Nephron (organoid): ENCODE measurements at regions not wholly inside any gene's neighbourhood (a gene's known extent, or its start where the extent isn't known, plus 50 kb on each side); places are given as distances from the start of the nearest gene placed in this dataset.
A peak's percentile ranks its signal among the peaks of the same experiment; 100 is the strongest.

Source experiments
- H3K27ac Mint-ChIP-seq, 3 experiments: 2 replicates each; pipeline ENCODE4 v1.8.0; 2020; ENCODE audit warnings: mixed read lengths in 3 of 3, mild to moderate bottlenecking in 2 of 3, moderate library complexity in 1 of 3
- H3K27me3 Mint-ChIP-seq: 2 replicates; pipeline ENCODE4 v1.8.0; 2021; ENCODE audit warnings: low read depth, mild to moderate bottlenecking, moderate library complexity, mixed read lengths
- H3K36me3 Mint-ChIP-seq: 2 replicates; pipeline ENCODE4 v1.8.0; 2020; ENCODE audit warnings: low read depth, mixed read lengths
- H3K4me1 Mint-ChIP-seq: 2 replicates; pipeline ENCODE4 v1.8.0; 2020; ENCODE audit warnings: mixed read lengths
- H3K4me3 Mint-ChIP-seq, 3 experiments: 2 replicates each; pipeline ENCODE4 v1.8.0; 2020; ENCODE audit warnings: mild to moderate bottlenecking in 3 of 3, mixed read lengths in 3 of 3, moderate library complexity in 2 of 3
- H3K9me3 Mint-ChIP-seq: 2 replicates; pipeline ENCODE4 v1.8.0; 2020; ENCODE audit warnings: mixed read lengths
- CTCF ChIP-seq, 3 experiments: fragments of 200-600 bp; sonication (generic); IDR thresholded peaks; one replicate each; pipeline ENCODE4 v1.5.0; 2021; ENCODE audit warnings: antibody characterized with exemption in 3 of 3; ENCODE audit not compliant: unreplicated experiment in 3 of 3

- H3K9me3 Mint-ChIP-seq: no peaks in the 10 kb centered on the region
- H3K27me3 Mint-ChIP-seq: peaks cover 32% of the 10 kb centered on the region
- H3K4me3 Mint-ChIP-seq: no peak overlapping the region
- H3K36me3 Mint-ChIP-seq: no peaks in the 10 kb centered on the region
- no peak overlapping the region for H3K27ac Mint-ChIP-seq
- no peaks in the 10 kb centered on the region for H3K4me1 Mint-ChIP-seq
- no peak for TF ChIP-seq CTCF (IDR thresholded peaks at IDR 0.05; ENCODE audit: unreplicated experiment in 3 of 3)
Observed at GRCh38 chr14:21729703-21730233, 56.1 kb upstream of the OR4E1 start.

GRCh38 chr14:21725250-21725649 is 51.6 kb upstream of the OR4E1 start:
- no peak overlapping the region for H3K4me3 Mint-ChIP-seq
- H3K36me3 Mint-ChIP-seq: no peaks in the 10 kb centered on the region
- no peak overlapping the region for H3K27ac Mint-ChIP-seq
- TF ChIP-seq CTCF (IDR thresholded peaks at IDR 0.05; ENCODE audit: unreplicated experiment in 3 of 3): no peak
- no peaks in the 10 kb centered on the region for H3K9me3 Mint-ChIP-seq
- H3K4me1 Mint-ChIP-seq: no peaks in the 10 kb centered on the region
- H3K27me3 Mint-ChIP-seq: peaks cover 16% of the 10 kb centered on the region

- H3K27ac Mint-ChIP-seq: no peak overlapping the region
- no peaks in the 10 kb centered on the region for H3K36me3 Mint-ChIP-seq
- H3K9me3 Mint-ChIP-seq: no peaks in the 10 kb centered on the region
- H3K4me1 Mint-ChIP-seq: no peaks in the 10 kb centered on the region
- no peak for TF ChIP-seq CTCF (IDR thresholded peaks at IDR 0.05; ENCODE audit: unreplicated experiment in 3 of 3)
- no peak overlapping the region for H3K4me3 Mint-ChIP-seq
- peaks cover 15% of the 10 kb centered on the region for H3K27me3 Mint-ChIP-seq
Observed at GRCh38 chr14:21724090-21724973, 50.7 kb upstream of the OR4E1 start.

- Mint-ChIP-seq H3K4me1 (no peaks in the 10 kb centered on the region), H3K4me3 (no peak overlapping the region), H3K27ac (no peak overlapping the region), H3K36me3 (no peaks in the 10 kb centered on the region), H3K9me3 (no peaks in the 10 kb centered on the region), H3K27me3 (peaks cover 11% of the 10 kb centered on the region)
- peak in 1 of 3 experiments; percentile 41 for TF ChIP-seq CTCF (IDR thresholded peaks at IDR 0.05; ENCODE audit: unreplicated experiment in 3 of 3)
Observed at GRCh38 chr14:21723431-21724045, 49.9 kb upstream of the OR4E1 start.
